T-helper 1 cell treated with Interleukin-12 subunit alpha and Interleukin-12 subunit beta and Interleukin-4 antibody, amounts not matched to agents 30 μg/mL and 1 μg/mL, for 36 hours (primary cell): ENCODE measurements at regions not wholly inside any gene's neighbourhood (a gene's known extent, or its start where the extent isn't known, plus 50 kb on each side); places are given as distances from the start of the nearest gene placed in this dataset.

Source experiments
- H3K27ac Mint-ChIP-seq: one replicate; pipeline ENCODE4 v1.8.0; 2021; ENCODE audit warnings: mild to moderate bottlenecking, mixed read lengths
- H3K27me3 Mint-ChIP-seq: one replicate; pipeline ENCODE4 v1.8.0; 2021; ENCODE audit warnings: low read depth, mixed read lengths
- H3K36me3 Mint-ChIP-seq: one replicate; pipeline ENCODE4 v1.8.0; 2021; ENCODE audit warnings: low read depth, mixed read lengths
- H3K4me1 Mint-ChIP-seq: one replicate; pipeline ENCODE4 v1.8.0; 2021; ENCODE audit warnings: low read depth, mixed read lengths
- H3K4me3 Mint-ChIP-seq: one replicate; pipeline ENCODE4 v1.8.0; 2021; ENCODE audit warnings: mild to moderate bottlenecking, moderate library complexity, mixed read lengths
- H3K9me3 Mint-ChIP-seq: one replicate; pipeline ENCODE4 v1.8.0; 2021; ENCODE audit warnings: mixed read lengths

DNA sequence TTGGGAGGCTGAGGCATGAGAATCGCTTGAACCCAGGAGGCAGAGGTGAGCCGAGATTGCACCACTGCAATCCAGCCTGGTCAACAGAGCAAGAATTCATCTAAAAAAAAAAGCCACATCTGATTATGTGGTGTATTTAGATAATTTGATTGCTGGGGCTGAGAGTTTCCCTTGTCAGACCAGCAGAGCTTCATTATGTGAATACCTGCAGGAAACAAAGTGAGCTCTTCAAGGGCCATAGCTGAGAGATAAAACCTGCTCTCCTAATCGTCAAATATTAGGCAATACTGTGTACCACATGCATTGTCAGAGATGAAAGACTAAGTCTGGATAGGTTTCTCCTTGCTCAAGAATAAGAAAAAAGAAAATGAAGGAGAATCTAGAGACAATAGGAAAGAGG, 800.0 kb upstream of the IGFBP7 start:
- no peaks in the 10 kb centered on the region for H3K36me3 Mint-ChIP-seq
- H3K4me1 Mint-ChIP-seq, result no peaks in the 10 kb centered on the region
- no peaks in the 10 kb centered on the region for H3K27me3 Mint-ChIP-seq
- H3K9me3 Mint-ChIP-seq, result no peaks in the 10 kb centered on the region
- no peak overlapping the region for H3K4me3 Mint-ChIP-seq
- H3K27ac Mint-ChIP-seq, result no peak overlapping the region

DNA sequence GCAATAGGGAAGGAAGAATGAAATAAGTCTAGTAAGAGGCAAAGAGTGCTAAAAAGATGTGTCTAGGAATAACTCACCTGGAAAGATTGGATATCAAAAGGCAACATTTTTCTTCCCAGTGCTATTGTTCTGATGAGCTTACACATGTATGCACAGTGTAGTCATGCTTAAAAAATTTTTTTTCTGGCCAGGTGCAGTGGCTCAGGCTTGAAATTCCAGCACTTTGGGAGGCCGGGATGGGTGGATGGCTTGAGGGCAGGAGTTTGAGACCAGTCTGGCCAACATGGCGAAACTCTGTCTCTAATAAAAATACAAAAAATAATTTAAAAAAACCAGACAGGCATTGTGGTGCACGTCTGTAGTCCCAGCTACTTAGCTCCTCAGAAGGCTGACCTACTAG, 795.8 kb upstream of the IGFBP7 start:
- Mint-ChIP-seq H3K4me3 (no peak overlapping the region), H3K27ac (no peak overlapping the region), H3K4me1 (no peaks in the 10 kb centered on the region), H3K9me3 (no peaks in the 10 kb centered on the region), H3K36me3 (no peaks in the 10 kb centered on the region), H3K27me3 (no peaks in the 10 kb centered on the region)

DNA sequence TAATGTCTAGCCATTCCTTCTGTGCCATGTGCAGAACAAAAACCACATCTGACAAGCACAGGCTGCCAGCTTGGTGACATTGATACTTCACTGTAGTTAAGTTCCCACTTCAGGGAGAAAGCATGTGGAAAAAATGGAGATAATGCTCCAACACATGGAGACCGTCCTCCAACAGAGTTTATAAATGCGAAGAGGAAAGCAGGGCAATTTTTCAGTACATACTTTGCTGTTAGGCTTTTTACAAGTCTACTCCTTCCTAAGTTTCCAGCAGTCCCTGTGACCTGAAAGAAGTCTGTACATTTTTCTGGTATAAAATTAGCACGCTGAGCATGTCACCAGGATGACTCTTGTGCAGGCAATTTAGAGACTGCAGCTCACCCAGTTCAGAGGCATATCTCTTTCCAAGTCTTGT, 766.9 kb upstream of the IGFBP7 start:
- no peaks in the 10 kb centered on the region for H3K4me1 Mint-ChIP-seq
- H3K9me3 Mint-ChIP-seq, result no peaks in the 10 kb centered on the region
- no peaks in the 10 kb centered on the region for H3K27me3 Mint-ChIP-seq
- no peak overlapping the region for H3K27ac Mint-ChIP-seq
- H3K4me3 Mint-ChIP-seq, result no peak overlapping the region
- H3K36me3 Mint-ChIP-seq, result no peaks in the 10 kb centered on the region

DNA sequence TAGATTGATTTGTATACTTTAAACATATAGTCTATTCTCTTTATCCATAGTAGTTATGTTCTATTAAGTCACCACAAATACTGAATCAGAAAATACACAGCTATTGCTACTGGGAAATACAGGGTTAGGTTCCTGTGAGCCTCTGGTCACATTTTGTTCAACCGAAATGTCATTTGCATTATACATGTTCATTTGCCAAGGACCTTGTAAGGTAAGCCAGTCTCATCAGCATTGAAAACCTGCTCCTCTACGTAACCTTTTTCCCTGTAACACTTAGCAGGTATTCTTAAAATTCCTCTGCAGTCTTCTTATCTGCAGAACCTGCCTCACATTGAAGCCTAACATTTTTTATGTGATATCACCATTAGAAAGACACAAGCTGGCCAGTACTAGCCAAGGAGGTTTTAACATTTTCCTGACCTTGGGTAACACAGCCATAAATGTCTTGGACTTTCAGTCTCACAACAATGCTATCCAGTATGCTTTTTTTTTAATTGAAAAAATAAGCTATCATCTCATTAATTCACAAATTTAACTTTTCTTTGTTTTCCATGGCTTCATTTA, 765.7 kb upstream of the IGFBP7 start:
- Mint-ChIP-seq H3K4me1 (no peaks in the 10 kb centered on the region), H3K9me3 (no peaks in the 10 kb centered on the region), H3K4me3 (no peak overlapping the region), H3K27ac (no peak overlapping the region), H3K27me3 (no peaks in the 10 kb centered on the region), H3K36me3 (no peaks in the 10 kb centered on the region)

DNA sequence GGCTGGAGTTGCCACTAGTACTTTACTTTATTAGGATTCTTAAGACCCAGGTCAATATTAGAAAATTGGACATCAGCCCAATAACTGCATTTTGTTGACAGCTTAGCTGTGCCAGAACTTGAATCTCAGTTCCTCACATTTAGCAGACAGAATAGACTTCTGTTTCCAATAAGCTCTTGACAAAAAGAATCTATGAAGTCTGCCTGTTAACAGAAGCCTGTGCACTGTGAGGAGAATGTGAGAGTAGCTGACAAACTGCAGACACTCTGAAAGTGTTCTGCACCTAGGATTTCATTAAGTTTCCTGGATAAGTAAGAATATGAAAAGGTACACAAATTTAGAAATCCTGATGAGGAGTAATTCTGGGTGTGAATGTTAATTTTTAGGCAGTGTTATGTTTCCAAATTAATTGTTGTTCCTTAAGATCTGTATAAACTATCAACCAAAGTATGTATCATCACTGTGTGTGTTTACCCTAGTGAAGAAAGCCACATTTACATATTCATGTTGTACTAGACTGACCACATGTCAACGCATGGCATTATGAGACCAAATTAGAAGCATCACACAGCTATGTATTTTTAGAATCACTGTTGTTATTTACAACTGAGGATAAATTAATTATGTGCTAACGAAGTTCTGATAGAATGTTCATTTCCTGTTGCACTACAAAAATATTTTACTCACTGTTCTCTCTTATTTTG, 756.4 kb upstream of the IGFBP7 start:
- no peak overlapping the region for H3K27ac Mint-ChIP-seq
- H3K36me3 Mint-ChIP-seq, result no peaks in the 10 kb centered on the region
- no peaks in the 10 kb centered on the region for H3K27me3 Mint-ChIP-seq
- no peak overlapping the region for H3K4me3 Mint-ChIP-seq
- no peaks in the 10 kb centered on the region for H3K4me1 Mint-ChIP-seq
- H3K9me3 Mint-ChIP-seq, result peaks cover 4% of the 10 kb centered on the region

DNA sequence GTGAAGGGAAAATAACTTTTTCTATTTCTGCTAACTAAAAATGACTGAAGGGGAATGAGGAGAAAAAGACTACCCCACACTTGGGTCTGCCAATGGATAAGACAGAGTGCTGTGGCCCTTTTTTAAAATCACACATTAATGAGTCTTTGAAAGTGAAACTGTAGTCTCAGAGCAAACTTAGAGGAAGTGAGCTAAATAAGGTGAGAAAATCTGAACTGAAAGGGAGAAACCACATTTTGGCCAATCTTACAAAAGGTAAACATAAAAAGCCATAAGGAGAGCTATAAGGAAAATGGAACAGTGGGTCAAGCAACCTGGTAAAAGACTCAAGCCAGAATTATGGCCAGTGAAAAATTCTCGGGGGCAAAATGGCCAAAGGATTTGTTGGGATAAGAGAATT, 755.1 kb upstream of the IGFBP7 start:
- Mint-ChIP-seq H3K27ac (no peak overlapping the region), H3K36me3 (no peaks in the 10 kb centered on the region), H3K4me1 (no peaks in the 10 kb centered on the region), H3K27me3 (no peaks in the 10 kb centered on the region), H3K9me3 (peaks cover 4% of the 10 kb centered on the region), H3K4me3 (no peak overlapping the region)

DNA sequence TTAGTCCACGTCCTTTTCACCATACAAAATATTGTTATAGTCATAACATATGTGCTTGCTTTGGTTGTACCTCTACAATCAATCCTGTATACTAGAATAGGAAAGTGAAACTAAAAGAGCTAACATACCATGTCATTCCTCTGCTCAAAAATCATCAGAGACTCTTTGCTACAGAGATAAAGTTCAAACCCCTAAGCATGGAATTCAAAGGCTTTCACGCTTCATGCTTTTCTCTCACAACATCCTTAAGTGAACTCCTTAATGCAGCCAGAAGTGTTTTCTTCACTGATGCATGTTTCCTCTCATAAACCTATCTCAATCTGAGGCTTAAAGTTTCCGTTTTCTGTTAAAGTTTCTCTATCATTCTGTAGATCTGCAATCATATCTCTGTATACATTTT, 744.6 kb upstream of the IGFBP7 start:
- Mint-ChIP-seq H3K4me3 (peak overlapping the region; percentile 14), H3K27me3 (no peaks in the 10 kb centered on the region), H3K9me3 (no peaks in the 10 kb centered on the region), H3K4me1 (peaks cover 4% of the 10 kb centered on the region), H3K36me3 (no peaks in the 10 kb centered on the region), H3K27ac (no peak overlapping the region)

DNA sequence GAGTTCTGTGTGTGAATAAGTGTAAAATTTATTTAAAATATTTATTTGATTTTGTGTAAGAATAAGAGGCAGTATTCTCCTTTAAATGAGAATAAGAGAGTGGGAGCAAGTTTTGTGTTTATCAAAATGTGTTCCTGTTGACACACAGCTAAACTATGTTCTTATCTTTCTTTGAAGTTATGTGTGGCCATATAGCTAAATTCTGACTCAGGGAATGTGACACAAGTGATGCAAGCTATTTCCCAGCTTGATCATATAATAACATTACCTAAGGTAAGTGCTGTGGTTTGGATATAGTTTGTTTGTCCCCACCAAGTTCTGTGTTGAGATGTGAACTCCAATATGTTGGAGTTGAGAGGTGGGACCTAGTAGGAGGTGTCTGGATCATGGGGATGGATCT, 740.0 kb upstream of the IGFBP7 start:
- H3K36me3 Mint-ChIP-seq, result no peaks in the 10 kb centered on the region
- H3K4me1 Mint-ChIP-seq, result peaks cover 4% of the 10 kb centered on the region
- no peaks in the 10 kb centered on the region for H3K27me3 Mint-ChIP-seq
- H3K27ac Mint-ChIP-seq, result no peak overlapping the region
- H3K4me3 Mint-ChIP-seq, result no peak overlapping the region
- H3K9me3 Mint-ChIP-seq, result no peaks in the 10 kb centered on the region

DNA sequence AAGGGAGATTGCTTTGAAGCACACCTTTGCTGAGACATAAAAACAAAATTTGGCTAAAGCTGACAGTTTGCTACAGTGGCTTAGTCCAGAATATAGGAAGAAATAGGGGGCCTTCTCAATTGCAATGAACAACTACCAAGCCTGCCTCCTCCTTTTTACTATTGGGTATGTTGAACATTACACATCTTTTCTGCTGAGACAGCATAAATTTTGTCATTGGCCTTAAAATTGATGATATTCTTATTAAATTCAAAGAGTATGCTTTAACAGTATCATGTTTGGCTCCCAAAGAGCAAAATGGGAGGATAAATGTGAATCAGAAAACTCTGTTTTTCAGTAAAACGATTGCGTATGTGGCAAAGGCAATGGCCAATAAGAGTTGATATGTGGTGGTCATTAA, 721.9 kb upstream of the IGFBP7 start:
- Mint-ChIP-seq H3K4me1 (no peaks in the 10 kb centered on the region), H3K9me3 (no peaks in the 10 kb centered on the region), H3K4me3 (no peak overlapping the region), H3K27me3 (no peaks in the 10 kb centered on the region), H3K36me3 (no peaks in the 10 kb centered on the region), H3K27ac (no peak overlapping the region)

DNA sequence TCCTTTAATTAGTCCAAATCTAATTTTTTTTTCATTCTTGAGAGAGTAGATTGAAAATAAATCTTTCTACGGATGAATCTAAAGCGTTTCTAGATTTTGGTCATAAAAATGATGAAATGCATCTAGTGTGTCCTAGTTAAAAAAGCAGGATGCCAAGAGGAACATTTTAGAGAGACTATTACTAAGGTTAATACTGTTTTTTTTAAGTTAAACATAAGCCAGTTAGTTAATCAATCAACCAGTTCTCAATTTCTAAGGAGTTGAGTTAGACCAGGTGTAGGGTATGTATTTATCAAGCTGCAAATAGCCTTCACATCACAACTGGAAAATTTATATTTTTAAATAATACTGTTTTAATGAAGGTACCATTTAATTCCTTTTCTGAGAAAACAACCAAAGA, 679.5 kb upstream of the IGFBP7 start:
- Mint-ChIP-seq H3K4me1 (no peaks in the 10 kb centered on the region), H3K27ac (no peak overlapping the region), H3K36me3 (no peaks in the 10 kb centered on the region), H3K27me3 (no peaks in the 10 kb centered on the region), H3K4me3 (no peak overlapping the region), H3K9me3 (no peaks in the 10 kb centered on the region)

DNA sequence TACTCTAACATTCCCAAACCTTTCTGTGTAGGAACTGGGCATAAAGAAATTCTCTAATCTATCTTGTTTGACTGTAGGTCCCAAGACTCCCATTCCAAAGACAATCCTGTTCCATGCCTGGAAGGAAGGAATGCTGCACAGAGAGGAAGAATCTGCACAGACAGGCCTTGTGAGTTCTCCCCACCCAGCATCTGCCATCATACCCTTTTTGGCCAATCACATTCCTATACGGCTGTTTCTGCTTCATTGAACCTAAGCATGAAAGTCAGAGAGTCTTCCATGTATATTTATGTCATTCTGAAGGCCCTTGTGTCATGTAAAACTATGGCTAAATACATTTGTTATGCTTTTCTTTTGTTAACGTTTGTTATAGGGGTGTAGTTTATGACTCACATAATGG, 667.7 kb upstream of the IGFBP7 start:
- H3K27me3 Mint-ChIP-seq, result no peaks in the 10 kb centered on the region
- no peak overlapping the region for H3K4me3 Mint-ChIP-seq
- peaks cover 8% of the 10 kb centered on the region for H3K9me3 Mint-ChIP-seq
- no peak overlapping the region for H3K27ac Mint-ChIP-seq
- no peaks in the 10 kb centered on the region for H3K4me1 Mint-ChIP-seq
- H3K36me3 Mint-ChIP-seq, result no peaks in the 10 kb centered on the region

DNA sequence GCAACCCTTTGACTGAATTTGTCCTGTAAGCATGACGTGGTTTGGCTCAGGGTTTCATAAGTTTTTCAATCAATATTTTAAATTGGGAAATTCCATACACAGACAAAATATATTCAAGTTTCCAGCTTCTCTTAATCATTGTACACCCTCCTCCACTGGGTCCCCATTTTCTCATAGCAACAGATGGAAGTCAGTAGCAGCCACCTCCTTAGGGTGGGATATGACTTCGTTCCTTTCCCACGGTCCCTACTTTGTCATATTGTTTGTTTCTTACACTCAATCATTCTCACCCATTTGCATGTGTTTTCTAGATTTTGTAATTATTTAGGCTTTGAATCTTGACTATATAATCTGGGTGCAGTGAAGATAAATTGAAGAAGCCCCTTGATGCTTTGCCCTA, 664.5 kb upstream of the IGFBP7 start:
- Mint-ChIP-seq H3K27me3 (no peaks in the 10 kb centered on the region), H3K27ac (no peak overlapping the region), H3K9me3 (peaks cover 8% of the 10 kb centered on the region), H3K36me3 (no peaks in the 10 kb centered on the region), H3K4me1 (no peaks in the 10 kb centered on the region), H3K4me3 (no peak overlapping the region)

DNA sequence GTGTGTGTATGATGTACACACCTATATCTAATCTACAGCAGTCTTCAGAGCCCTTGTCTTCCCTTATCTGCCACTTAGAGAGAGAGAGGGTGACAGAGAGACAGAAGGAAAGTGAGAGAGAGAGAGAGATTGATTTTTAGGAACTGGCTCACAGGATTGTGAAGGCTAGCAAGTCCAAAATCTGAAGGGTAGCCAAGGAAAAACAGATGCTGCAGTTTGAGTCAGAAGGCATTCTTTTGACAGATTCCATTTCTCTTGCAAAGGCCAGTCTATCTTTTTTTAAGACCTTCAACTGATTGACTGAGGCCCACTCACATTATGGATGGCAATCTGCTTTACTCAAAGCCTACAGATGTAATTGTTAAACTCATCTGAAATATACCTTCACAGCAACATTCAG, 664.0 kb upstream of the IGFBP7 start:
- peaks cover 8% of the 10 kb centered on the region for H3K9me3 Mint-ChIP-seq
- no peaks in the 10 kb centered on the region for H3K4me1 Mint-ChIP-seq
- H3K27ac Mint-ChIP-seq, result no peak overlapping the region
- no peaks in the 10 kb centered on the region for H3K27me3 Mint-ChIP-seq
- H3K36me3 Mint-ChIP-seq, result no peaks in the 10 kb centered on the region
- no peak overlapping the region for H3K4me3 Mint-ChIP-seq

DNA sequence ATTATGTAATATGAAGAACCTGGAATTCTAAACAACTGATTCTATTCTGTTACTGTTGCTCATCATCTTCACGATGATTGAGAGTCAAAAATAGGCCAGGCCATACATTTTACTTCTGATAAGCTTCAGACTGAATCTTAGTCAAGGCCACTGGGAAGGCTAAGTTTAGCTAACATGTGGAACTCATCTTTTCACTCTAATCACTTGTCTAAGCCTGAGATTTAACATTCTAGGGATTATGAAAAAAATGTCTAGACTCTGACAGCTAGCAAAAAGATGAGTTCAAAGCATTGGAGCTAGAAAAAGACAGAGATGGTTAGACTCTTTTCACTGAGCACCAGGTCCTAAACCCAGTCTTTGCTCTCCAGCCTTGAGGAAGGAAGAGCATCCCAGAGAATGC, 656.2 kb upstream of the IGFBP7 start:
- Mint-ChIP-seq H3K27ac (no peak overlapping the region), H3K9me3 (peaks cover 6% of the 10 kb centered on the region), H3K27me3 (no peaks in the 10 kb centered on the region), H3K36me3 (no peaks in the 10 kb centered on the region), H3K4me3 (no peak overlapping the region), H3K4me1 (no peaks in the 10 kb centered on the region)

DNA sequence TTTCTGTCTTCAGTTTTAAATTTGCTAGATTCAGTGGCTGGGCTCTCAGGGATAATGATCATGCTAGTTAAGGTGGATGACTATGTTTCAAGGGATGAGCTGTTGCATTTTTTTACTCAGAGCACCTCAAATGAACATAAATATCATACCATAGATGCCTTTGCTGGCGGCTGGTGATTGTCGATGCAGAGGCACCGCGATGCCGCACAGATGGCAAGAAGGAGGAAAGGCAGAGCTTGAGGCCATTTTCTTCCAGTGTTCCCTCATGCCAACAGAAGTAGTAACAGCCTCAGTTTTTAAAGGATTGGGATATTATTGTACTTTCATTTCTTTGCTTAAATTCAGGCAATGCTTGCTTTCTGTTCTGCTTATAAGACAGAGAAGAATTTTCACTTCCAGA, 654.7 kb upstream of the IGFBP7 start:
- Mint-ChIP-seq H3K27ac (no peak overlapping the region), H3K36me3 (no peaks in the 10 kb centered on the region), H3K27me3 (no peaks in the 10 kb centered on the region), H3K9me3 (peaks cover 6% of the 10 kb centered on the region), H3K4me3 (no peak overlapping the region), H3K4me1 (no peaks in the 10 kb centered on the region)

DNA sequence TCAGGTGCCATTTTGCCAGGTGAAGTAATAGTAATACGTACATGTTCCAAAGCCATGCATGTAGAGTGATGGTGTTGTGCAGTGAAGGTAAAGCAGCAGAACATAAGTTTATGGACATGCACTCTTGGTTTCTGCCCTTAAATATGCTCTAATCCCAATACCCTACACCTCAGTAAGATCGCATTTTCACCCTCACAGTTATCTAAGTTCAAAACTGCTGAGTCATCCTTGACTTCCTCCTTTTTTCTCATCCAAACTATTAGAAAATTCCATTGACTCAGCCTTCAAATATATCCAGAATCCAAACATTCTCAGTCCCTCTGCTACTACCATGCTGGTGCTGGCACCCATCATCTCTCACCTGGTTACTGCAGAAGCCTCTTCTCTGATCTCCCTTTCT, 652.9 kb upstream of the IGFBP7 start:
- Mint-ChIP-seq H3K9me3 (no peaks in the 10 kb centered on the region), H3K4me1 (no peaks in the 10 kb centered on the region), H3K36me3 (no peaks in the 10 kb centered on the region), H3K27me3 (no peaks in the 10 kb centered on the region), H3K4me3 (no peak overlapping the region), H3K27ac (no peak overlapping the region)
